HG03139 (cell line): ENCODE measurements at regions not wholly inside any gene's neighbourhood (a gene's known extent, or its start where the extent isn't known, plus 50 kb on each side); places are given as distances from the start of the nearest gene placed in this dataset.
"Not testable (repeated sequence)": the region's sequence is repeated elsewhere in the genome, so short reads cannot be mapped to it uniquely, and the experiment has no call there.

Experiments used
- ATAC-seq: cut with Tn5 transposase; IDR thresholded peaks from one replicate; pipeline ENCODE4 v1.9.1; 2021; ENCODE audit not compliant: unreplicated experiment

GRCh38 chr3:187481426-187481825, 113.2 kb downstream of the RTP4 start:
- no peak for ATAC-seq

GRCh38 chr3:187475613-187476012, 107.4 kb downstream of the RTP4 start:
- not testable (repeated sequence) for ATAC-seq

DNA sequence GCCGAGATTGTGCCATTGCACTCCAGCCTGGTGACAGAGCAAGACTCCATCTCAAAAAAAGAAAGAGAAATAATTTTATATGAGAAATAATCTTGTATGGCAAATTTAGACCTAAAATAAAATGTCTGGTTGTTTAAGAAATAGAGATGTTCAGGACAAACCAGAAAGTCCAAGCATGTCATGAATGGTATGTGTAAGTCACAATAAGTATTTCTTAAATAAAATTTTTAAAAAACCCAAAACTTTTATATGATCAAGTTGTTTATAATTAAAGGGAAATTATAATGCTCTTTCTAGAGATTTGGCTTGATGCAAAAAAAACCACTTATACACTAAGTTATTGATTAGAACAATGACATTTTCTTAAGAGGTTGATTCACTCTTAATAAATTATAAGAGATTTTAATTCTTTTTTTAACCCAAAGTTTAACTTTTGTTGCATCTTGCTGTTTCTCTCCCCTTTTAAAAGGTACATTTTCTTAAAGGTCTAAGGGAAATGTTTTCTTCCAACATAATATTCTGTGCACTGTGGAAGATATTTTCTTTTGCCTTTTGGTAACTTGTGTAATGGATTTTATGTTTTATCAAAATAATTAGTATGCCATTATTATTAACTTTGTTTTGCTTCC, 105.7 kb downstream of the RTP4 start:
- no peak for ATAC-seq

DNA sequence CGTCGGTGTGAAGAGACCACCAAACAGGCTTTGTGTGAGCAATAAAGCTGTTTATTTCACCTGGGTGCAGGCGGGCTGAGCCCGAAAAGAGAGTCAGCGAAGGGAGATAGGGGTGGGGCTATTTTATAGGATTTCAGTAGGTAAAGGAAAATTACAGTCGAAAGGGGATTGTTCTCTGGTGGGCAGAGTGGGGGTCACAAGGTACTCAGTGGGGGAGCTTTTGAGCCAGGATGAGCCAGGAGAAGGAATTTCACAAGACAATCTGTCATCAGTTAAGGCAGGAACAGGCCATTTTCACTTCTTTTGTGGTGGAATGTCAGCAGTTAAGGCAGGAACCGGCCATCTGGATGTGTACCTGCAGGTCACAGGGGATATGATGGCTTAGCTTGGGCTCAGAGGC, 98.1 kb downstream of the RTP4 start:
- not testable (repeated sequence) for ATAC-seq

DNA sequence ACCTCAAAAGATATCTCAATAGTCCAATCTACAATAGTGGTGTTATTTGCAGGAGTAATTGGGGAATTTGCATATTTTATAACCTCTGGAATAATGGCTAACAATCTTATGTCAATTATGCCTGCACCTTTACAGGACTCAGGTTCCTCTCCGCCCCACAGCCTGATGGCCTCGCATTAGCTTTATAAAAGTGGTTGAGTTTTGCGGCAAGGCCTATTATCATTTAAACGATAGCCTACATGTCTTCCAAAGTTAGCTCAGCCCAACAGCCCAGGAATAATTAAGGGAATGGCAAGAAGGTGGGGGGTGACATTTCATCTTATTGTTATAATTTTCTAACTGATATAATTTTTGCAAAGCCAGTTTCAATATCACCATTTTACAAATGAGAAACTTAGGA, 97.3 kb downstream of the RTP4 start:
- no peak for ATAC-seq

- no peak for ATAC-seq
These were observed 96.5 kb downstream of the RTP4 start for GRCh38 chr3:187464682-187465081.

GRCh38 chr3:187458921-187459320, 90.7 kb downstream of the RTP4 start:
- no peak for ATAC-seq

GRCh38 chr3:187458383-187458782, 90.2 kb downstream of the RTP4 start:
- no peak for ATAC-seq

- no peak for ATAC-seq
These were observed 88.1 kb downstream of the RTP4 start for GRCh38 chr3:187456250-187456649.

DNA sequence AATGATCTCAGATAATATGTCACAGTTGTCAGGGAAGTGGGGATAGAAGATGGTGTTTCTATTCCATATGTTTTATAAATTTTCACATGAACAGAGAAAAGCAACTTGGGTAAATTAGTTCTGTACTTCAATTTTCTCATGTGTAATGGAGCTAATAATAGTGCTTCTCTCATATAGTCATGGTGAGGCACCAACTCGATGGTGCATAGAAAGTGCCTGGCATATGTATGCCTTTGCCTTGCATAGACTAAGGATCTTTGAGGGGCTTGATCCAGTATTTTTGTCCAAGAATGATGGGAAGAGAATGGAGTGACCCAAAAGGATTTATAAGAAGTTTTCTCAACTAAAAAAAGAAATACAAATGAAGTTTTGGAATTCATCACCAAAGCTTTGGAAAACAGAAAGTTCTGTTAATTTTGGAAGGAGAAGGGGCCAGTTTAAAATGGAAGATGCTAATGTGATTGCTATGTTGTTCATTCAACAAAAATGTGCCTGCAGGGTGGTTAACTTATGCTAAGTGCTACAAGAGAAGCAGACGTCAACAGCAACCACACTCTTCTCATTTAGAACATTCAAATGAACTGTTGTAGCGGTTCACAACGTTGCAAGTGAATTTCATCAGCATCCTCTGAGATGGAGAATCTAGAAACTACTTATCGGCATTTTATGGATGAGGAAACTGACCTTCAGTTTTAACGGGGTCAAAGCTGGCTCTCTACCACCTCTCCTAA, 86.1 kb downstream of the RTP4 start:
- ATAC-seq: no peak

DNA sequence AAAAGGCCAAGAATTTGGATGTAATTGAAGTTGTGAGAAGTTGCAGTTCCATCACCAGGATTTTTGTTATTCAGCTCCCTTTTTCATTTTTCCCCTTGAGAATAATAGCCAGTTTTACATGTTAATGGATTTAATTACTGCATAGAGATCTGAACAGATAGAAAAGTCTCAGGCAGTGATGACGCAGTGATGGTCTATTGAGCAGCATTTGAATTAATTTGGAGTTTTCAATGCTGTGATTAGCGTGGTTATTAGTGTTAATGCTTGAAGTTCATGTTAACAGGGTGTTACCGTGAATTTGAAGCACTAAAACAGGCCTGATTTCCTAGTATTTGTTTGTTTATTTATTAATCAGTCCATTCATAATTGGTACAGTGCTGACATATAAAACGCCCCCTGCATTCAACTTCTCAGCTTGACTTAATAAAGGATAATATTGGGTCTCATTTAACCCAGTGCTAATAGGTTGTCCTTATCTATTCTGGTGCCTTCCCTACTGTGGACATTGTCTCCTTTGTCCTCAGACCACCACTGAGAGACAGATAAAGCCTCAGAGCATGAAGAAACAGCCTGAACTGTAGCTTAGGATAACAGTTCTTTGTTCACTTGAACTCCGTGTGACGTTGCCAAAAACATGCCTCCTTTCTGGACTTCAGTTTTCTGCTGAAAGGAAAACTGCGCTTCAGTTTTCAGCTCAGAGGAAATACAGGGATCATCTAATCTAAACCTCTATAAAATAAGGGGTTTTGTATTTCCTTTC, 82.4 kb downstream of the RTP4 start:
- ATAC-seq: no peak

DNA sequence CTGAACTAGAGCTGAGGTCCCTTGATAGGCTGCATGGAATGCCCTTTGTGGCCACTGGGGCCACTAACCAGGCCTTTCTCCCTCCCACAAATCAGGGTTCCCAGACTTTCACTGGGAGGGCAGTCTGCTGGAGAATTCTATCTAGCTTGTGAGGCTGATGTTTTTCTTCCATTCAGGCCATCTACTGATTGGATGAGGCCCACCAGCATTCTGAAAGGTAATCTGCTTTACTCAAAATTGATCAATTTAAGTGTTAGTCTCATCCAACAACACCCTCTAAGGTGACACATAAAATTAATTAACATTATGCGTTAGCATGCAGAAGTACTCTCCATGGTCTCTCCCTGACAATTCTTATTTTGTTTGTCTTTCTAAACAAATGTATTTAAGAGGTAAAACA, 80.5 kb downstream of the RTP4 start:
- no peak for ATAC-seq

DNA sequence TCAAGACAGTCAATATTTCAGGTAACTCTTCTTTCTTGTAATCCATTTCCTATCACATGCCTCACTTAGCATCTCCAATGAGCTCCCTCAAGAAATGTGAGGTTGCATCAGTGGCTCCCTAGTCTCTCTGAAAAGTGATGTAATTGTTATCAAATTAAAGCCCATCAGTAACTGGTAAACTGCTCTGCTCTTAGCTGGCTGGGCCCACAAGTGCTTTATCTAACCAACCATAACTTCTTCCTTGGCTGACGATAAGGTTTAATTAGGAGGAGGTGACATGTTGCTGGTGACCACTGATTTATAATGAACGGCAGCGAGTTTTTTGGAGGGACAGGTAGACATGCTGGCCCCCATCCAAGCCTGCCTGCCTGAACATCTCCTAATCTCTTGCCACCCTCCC, 79.6 kb downstream of the RTP4 start:
- no peak for ATAC-seq

DNA sequence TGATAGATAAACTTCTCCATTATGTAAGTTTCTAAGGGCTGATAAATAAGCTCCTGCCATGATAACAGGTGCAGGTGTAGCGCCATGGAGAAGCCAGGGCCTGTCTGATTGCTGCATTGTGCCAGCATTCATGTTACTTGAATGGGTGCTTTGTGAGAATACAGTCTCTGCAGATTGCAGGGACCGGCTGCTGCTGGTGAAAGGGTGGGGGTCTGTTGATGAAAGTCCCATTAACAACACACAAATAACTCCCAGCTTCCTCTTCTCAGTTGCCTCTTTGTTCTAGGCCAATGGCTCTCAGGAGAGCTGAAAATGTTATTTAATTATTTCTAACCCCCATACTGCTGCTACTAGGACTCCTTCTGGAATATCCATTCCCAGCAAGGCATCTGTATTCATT, 77.2 kb downstream of the RTP4 start:
- no peak for ATAC-seq

GRCh38 chr3:187434524-187434923, 66.3 kb downstream of the RTP4 start:
- no peak for ATAC-seq

- ATAC-seq: no peak
These were observed 62.4 kb downstream of the RTP4 start for GRCh38 chr3:187430576-187430975.
